ENCODE measurements at regions not wholly inside any gene's neighbourhood (a gene's known extent, or its start where the extent isn't known, plus 50 kb on each side); places are given as distances from the start of the nearest gene placed in this dataset.

DNA sequence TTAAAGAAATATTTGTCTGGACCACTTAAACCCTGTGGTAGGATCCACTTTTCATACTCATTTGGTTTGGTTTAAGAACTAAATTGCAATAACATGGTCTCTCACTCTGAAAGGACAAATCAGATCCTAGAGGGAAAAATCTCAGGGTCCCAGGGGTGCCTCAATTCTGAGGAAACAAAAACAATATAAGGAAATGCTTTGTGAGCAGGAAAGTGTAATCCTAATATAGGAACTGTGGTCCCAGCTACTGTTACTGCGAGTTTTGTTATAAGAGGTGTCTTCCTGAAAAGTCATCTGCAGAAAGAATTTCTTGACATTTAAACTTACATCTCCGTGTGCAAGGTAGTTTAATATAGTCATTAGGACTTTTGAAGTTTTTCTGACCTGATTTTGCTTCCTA lies 420.1 kb upstream of the LCORL start:
- H3K4me3 ChIP-seq (ENCODE audit: control insufficient read depth, low read depth, low read length): no peak overlapping the region
- DNase-seq (ENCODE audit: low read depth): no peak
- TF ChIP-seq, protein P1, sequence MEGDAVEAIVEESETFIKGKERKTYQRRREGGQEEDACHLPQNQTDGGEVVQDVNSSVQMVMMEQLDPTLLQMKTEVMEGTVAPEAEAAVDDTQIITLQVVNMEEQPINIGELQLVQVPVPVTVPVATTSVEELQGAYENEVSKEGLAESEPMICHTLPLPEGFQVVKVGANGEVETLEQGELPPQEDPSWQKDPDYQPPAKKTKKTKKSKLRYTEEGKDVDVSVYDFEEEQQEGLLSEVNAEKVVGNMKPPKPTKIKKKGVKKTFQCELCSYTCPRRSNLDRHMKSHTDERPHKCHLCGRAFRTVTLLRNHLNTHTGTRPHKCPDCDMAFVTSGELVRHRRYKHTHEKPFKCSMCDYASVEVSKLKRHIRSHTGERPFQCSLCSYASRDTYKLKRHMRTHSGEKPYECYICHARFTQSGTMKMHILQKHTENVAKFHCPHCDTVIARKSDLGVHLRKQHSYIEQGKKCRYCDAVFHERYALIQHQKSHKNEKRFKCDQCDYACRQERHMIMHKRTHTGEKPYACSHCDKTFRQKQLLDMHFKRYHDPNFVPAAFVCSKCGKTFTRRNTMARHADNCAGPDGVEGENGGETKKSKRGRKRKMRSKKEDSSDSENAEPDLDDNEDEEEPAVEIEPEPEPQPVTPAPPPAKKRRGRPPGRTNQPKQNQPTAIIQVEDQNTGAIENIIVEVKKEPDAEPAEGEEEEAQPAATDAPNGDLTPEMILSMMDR (IDR thresholded peaks at IDR 0.05; ENCODE audit: control insufficient read depth, insufficient read depth, low read depth, low read length, missing control alignments): no peak

DNA sequence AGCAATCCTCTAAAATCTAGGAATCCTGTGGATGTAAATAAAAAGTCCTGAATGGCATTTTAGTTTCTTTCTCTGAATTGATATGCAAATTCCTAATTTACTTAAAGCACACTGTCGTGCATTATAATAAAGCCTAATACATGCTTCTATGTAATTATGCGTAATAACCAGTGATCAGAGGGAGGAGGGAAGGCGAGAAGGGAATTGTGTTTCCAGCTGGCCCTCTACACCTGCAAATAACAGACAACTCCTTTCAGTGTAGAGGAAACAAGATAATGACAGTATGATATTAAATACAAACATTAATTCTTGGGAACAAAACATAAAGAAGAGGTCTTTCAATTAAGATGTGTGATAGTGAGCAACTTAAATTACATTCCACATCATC lies 419.6 kb upstream of the LCORL start:
- TF ChIP-seq, protein P1 (IDR thresholded peaks at IDR 0.05; ENCODE audit: control insufficient read depth, insufficient read depth, low read depth, low read length, missing control alignments): no peak
- DNase-seq (ENCODE audit: low read depth): no peak

DNA sequence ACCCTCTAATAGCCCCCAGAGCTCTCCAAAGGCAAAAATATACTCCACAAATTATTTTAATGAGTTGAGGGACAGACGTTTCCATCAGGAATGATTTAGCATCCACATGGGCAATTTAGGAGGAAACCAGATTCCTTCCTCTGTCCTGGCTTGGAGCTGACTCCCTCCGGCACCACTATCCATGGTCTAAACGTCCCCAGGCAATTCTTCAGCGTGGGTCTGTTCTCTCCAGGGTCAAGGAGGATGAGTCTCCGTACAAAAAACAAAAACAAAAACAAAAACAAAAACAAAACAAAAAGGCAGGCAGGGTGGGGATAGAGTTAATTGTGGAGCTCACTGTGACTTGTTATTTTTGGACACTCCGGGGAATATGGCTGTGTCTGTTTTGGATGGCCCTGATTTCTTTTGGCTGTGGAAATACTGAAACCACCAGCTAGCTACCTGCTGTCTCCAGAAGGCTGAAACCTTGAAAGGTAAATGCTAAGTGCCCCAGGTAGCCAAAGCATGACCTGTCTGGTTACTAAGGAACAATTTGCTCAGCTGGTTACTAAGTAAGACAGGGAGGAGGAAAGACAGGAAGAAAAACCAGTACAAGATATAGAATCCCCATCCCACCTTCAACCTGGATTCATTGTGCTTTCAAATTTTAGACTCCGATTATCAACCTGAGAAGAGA lies 419.1 kb upstream of the LCORL start:
- H3K4me3 ChIP-seq (ENCODE audit: control insufficient read depth, low read depth, low read length): no peak overlapping the region
- TF ChIP-seq, protein P1 (IDR thresholded peaks at IDR 0.05; ENCODE audit: control insufficient read depth, insufficient read depth, low read depth, low read length, missing control alignments): no peak
- DNase-seq (ENCODE audit: low read depth): no peak

More for the DNA sequence above, 419.6 kb upstream of the LCORL start:
- no peak overlapping the region for H3K4me3 ChIP-seq (ENCODE audit: control insufficient read depth, low read depth, low read length)

DNA sequence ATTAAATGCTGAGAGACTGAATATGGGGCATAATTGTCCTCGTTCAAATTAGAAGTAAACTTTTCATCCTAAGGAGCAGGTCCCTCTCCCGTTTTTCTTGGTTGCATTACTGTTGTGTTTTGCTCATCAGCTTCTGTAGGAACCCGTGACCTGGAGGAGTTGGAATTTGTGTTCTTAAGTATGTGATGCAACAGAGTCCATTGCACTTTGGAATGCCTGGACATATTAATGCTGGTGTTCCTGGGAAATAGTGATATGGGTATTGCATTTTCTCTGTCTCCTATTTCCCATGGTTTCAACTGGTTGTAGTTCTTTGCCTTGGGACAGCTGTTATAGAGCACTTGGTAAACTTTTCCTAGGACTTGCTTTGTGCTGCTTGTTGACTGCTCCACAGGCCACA lies 417.8 kb upstream of the LCORL start:
- no peak overlapping the region for H3K4me3 ChIP-seq (ENCODE audit: control insufficient read depth, low read depth, low read length)
- DNase-seq (ENCODE audit: low read depth): no peak
- TF ChIP-seq, protein P1 (IDR thresholded peaks at IDR 0.05; ENCODE audit: control insufficient read depth, insufficient read depth, low read depth, low read length, missing control alignments): no peak

DNA sequence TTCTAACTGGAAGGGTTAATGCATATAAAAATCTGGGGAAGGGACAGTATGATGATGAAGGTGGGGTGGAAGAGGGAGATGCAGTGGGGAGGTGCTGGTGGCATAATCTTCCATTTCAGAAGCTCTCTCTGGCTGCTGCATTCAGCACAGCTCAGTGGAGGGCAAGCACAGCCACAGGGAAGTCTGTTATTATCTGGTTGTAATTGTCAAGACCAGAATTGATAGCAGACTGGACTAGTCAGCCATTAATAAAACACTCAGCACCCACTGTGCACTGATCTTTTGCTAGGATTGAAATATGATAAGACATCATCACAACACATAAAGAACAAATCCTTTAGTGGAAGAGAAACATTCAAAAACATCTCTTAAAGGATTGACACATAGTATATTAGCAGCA lies 414.2 kb upstream of the LCORL start:
- DNase-seq (ENCODE audit: low read depth): no peak
- H3K4me3 ChIP-seq (ENCODE audit: control insufficient read depth, low read depth, low read length): no peak overlapping the region
- TF ChIP-seq, protein P1 (IDR thresholded peaks at IDR 0.05; ENCODE audit: control insufficient read depth, insufficient read depth, low read depth, low read length, missing control alignments): no peak

DNA sequence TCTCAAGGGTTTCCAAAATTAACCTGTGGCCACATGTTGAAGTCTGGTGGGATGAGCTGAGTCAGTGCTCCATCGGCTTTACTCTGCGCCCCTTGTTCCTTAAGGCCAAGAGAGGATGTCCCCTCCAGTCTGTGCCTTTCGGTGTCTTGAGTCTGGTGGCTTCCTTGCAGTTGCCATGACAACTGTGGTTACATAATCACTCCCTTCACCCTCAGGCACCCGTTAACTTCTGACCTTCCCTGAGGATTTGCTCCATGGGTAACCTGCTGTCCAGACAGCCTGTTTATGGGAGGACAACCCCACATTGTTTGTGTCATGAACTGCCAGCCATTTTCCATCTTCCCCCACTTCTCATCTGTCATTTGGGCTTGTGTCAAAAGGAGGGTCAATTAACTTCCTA lies 401.1 kb upstream of the LCORL start:
- H3K4me3 ChIP-seq (ENCODE audit: control insufficient read depth, low read depth, low read length): no peak overlapping the region
- TF ChIP-seq, protein P1 (IDR thresholded peaks at IDR 0.05; ENCODE audit: control insufficient read depth, insufficient read depth, low read depth, low read length, missing control alignments): no peak
- no peak for DNase-seq (ENCODE audit: low read depth)
